ENCODE measurements at regions not wholly inside any gene's neighbourhood (a gene's known extent, or its start where the extent isn't known, plus 50 kb on each side); places are given as distances from the start of the nearest gene placed in this dataset.
A peak's percentile ranks its signal among the peaks of the same experiment; 100 is the strongest.
"Not testable (repeated sequence)": the region's sequence is repeated elsewhere in the genome, so short reads cannot be mapped to it uniquely, and the experiment has no call there.

GRCh38 chr7:119572132-119572531, 700.8 kb upstream of the KCND2 start:
- H3K27ac ChIP-seq (ENCODE audit: low read depth, low read length) = no peak overlapping the region
- no peaks in the 10 kb centered on the region for H3K27me3 ChIP-seq (ENCODE audit: insufficient read depth, low read length)
- no peaks in the 10 kb centered on the region for H3K36me3 ChIP-seq (ENCODE audit: insufficient read depth, low read length)
- H3K9me3 ChIP-seq (ENCODE audit: insufficient read depth, low read depth, low read length) = no peaks in the 10 kb centered on the region
- H3K4me1 ChIP-seq (ENCODE audit: insufficient read depth, low read length) = no peaks in the 10 kb centered on the region
- H3K9ac ChIP-seq (ENCODE audit: low read depth, low read length) = no peak overlapping the region
- 81% methylated on average over 4 of the region's 4 CpGs for WGBS
- H3K4me3 ChIP-seq (ENCODE audit: low read length) = no peak overlapping the region

- no peaks in the 10 kb centered on the region for H3K9me3 ChIP-seq (ENCODE audit: insufficient read depth, low read depth, low read length)
- H3K9ac ChIP-seq (ENCODE audit: low read depth, low read length) = no peak overlapping the region
- 97% methylated on average over 5 of the region's 5 CpGs for WGBS
- H3K4me3 ChIP-seq (ENCODE audit: low read length) = no peak overlapping the region
- no peak overlapping the region for H3K27ac ChIP-seq (ENCODE audit: low read depth, low read length)
- no peaks in the 10 kb centered on the region for H3K27me3 ChIP-seq (ENCODE audit: insufficient read depth, low read length)
- H3K36me3 ChIP-seq (ENCODE audit: insufficient read depth, low read length) = no peaks in the 10 kb centered on the region
- H3K4me1 ChIP-seq (ENCODE audit: insufficient read depth, low read length) = no peaks in the 10 kb centered on the region
Observed at GRCh38 chr7:119572541-119572940, 700.4 kb upstream of the KCND2 start.

GRCh38 chr7:119578116-119578515, 694.9 kb upstream of the KCND2 start:
- Histone ChIP-seq H3K36me3 (ENCODE audit: insufficient read depth, low read length) (no peaks in the 10 kb centered on the region), H3K9ac (ENCODE audit: low read depth, low read length) (no peak overlapping the region), H3K9me3 (ENCODE audit: insufficient read depth, low read depth, low read length) (no peaks in the 10 kb centered on the region), H3K4me3 (ENCODE audit: low read length) (no peak overlapping the region), H3K27me3 (ENCODE audit: insufficient read depth, low read length) (no peaks in the 10 kb centered on the region), H3K4me1 (ENCODE audit: insufficient read depth, low read length) (no peaks in the 10 kb centered on the region), H3K27ac (ENCODE audit: low read depth, low read length) (no peak overlapping the region)
- WGBS = 92% methylated on average over 1 of the region's 2 CpGs

- no peak overlapping the region for H3K9ac ChIP-seq (ENCODE audit: low read depth, low read length)
- WGBS = 10% methylated on average over 4 of the region's 4 CpGs
- no peaks in the 10 kb centered on the region for H3K9me3 ChIP-seq (ENCODE audit: insufficient read depth, low read depth, low read length)
- no peaks in the 10 kb centered on the region for H3K36me3 ChIP-seq (ENCODE audit: insufficient read depth, low read length)
- H3K27me3 ChIP-seq (ENCODE audit: insufficient read depth, low read length) = no peaks in the 10 kb centered on the region
- H3K4me1 ChIP-seq (ENCODE audit: insufficient read depth, low read length) = peaks cover 12% of the 10 kb centered on the region
- H3K4me3 ChIP-seq (ENCODE audit: low read length) = no peak overlapping the region
- no peak overlapping the region; the same call in 1 of the 2 replicates for H3K27ac ChIP-seq (ENCODE audit: low read depth, low read length)
Observed at GRCh38 chr7:119594956-119595355, 678.0 kb upstream of the KCND2 start.

- Histone ChIP-seq H3K9me3 (ENCODE audit: insufficient read depth, low read depth, low read length) (no peaks in the 10 kb centered on the region), H3K36me3 (ENCODE audit: insufficient read depth, low read length) (no peaks in the 10 kb centered on the region), H3K27ac (ENCODE audit: low read depth, low read length) (no peak overlapping the region), H3K9ac (ENCODE audit: low read depth, low read length) (no peak overlapping the region), H3K4me1 (ENCODE audit: insufficient read depth, low read length) (peaks cover 12% of the 10 kb centered on the region), H3K4me3 (ENCODE audit: low read length) (no peak overlapping the region), H3K27me3 (ENCODE audit: insufficient read depth, low read length) (no peaks in the 10 kb centered on the region)
- WGBS = 100% methylated on average over 1 of the region's 1 CpG
Observed at GRCh38 chr7:119596651-119597050, 676.3 kb upstream of the KCND2 start.

- no peak overlapping the region for H3K27ac ChIP-seq (ENCODE audit: low read depth, low read length)
Observed at GRCh38 chr7:119606297-119606696, 666.7 kb upstream of the KCND2 start.

GRCh38 chr7:119620769-119621168, 652.2 kb upstream of the KCND2 start:
- WGBS = 51% methylated on average over 4 of the region's 4 CpGs
- H3K27ac ChIP-seq (ENCODE audit: low read depth, low read length) = no peak overlapping the region; the same call in 1 of the 2 replicates
- peak overlapping the region; percentile 48; the same call in 1 of the 2 replicates for H3K9ac ChIP-seq (ENCODE audit: low read depth, low read length)
- no peaks in the 10 kb centered on the region for H3K9me3 ChIP-seq (ENCODE audit: insufficient read depth, low read depth, low read length)
- no peak overlapping the region for H3K4me3 ChIP-seq (ENCODE audit: low read length)
- peaks cover 9% of the 10 kb centered on the region; the same call in 1 of the 2 replicates for H3K27me3 ChIP-seq (ENCODE audit: insufficient read depth, low read length)
- no peaks in the 10 kb centered on the region for H3K36me3 ChIP-seq (ENCODE audit: insufficient read depth, low read length)
- H3K4me1 ChIP-seq (ENCODE audit: insufficient read depth, low read length) = peaks cover 16% of the 10 kb centered on the region

More at GRCh38 chr7:119606297-119606696, 666.7 kb upstream of the KCND2 start:
- Histone ChIP-seq H3K9ac (ENCODE audit: low read depth, low read length) (no peak overlapping the region), H3K4me1 (ENCODE audit: insufficient read depth, low read length) (no peaks in the 10 kb centered on the region), H3K36me3 (ENCODE audit: insufficient read depth, low read length) (no peaks in the 10 kb centered on the region), H3K4me3 (ENCODE audit: low read length) (no peak overlapping the region), H3K27me3 (ENCODE audit: insufficient read depth, low read length) (no peaks in the 10 kb centered on the region), H3K9me3 (ENCODE audit: insufficient read depth, low read depth, low read length) (no peaks in the 10 kb centered on the region)
- WGBS = 94% methylated on average over 1 of the region's 1 CpG

- H3K9me3 ChIP-seq (ENCODE audit: insufficient read depth, low read depth, low read length) = no peaks in the 10 kb centered on the region
- 98% methylated on average over 1 of the region's 1 CpG for WGBS
- H3K36me3 ChIP-seq (ENCODE audit: insufficient read depth, low read length) = no peaks in the 10 kb centered on the region
Observed at GRCh38 chr7:119623427-119623826, 649.5 kb upstream of the KCND2 start.

GRCh38 chr7:119630406-119630969, 642.5 kb upstream of the KCND2 start:
- 74% methylated on average over 2 of the region's 2 CpGs for WGBS
- H3K9me3 ChIP-seq (ENCODE audit: insufficient read depth, low read depth, low read length) = no peaks in the 10 kb centered on the region
- no peaks in the 10 kb centered on the region for H3K27me3 ChIP-seq (ENCODE audit: insufficient read depth, low read length)
- no peak overlapping the region for H3K9ac ChIP-seq (ENCODE audit: low read depth, low read length)
- H3K27ac ChIP-seq (ENCODE audit: low read depth, low read length) = no peak overlapping the region
- no peak overlapping the region for H3K4me3 ChIP-seq (ENCODE audit: low read length)
- no peaks in the 10 kb centered on the region; the same call in 1 of the 2 replicates for H3K4me1 ChIP-seq (ENCODE audit: insufficient read depth, low read length)
- H3K36me3 ChIP-seq (ENCODE audit: insufficient read depth, low read length) = no peaks in the 10 kb centered on the region

More at GRCh38 chr7:119623427-119623826, 649.5 kb upstream of the KCND2 start:
- Histone ChIP-seq H3K27ac (ENCODE audit: low read depth, low read length) (no peak overlapping the region), H3K9ac (ENCODE audit: low read depth, low read length) (no peak overlapping the region), H3K4me1 (ENCODE audit: insufficient read depth, low read length) (peaks cover 11% of the 10 kb centered on the region), H3K4me3 (ENCODE audit: low read length) (no peak overlapping the region), H3K27me3 (ENCODE audit: insufficient read depth, low read length) (peaks cover 9% of the 10 kb centered on the region; the same call in 1 of the 2 replicates)

GRCh38 chr7:119633812-119634211, 639.2 kb upstream of the KCND2 start:
- H3K27ac ChIP-seq (ENCODE audit: low read depth, low read length); H3K4me3 ChIP-seq (ENCODE audit: low read length); H3K9ac ChIP-seq (ENCODE audit: low read depth, low read length); H3K36me3 ChIP-seq (ENCODE audit: insufficient read depth, low read length); H3K4me1 ChIP-seq (ENCODE audit: insufficient read depth, low read length); H3K9me3 ChIP-seq (ENCODE audit: insufficient read depth, low read depth, low read length); H3K27me3 ChIP-seq (ENCODE audit: insufficient read depth, low read length): not testable (repeated sequence)
- WGBS = 100% methylated on average over 2 of the region's 2 CpGs

- no peak overlapping the region for H3K9ac ChIP-seq (ENCODE audit: low read depth, low read length)
- no peak overlapping the region for H3K27ac ChIP-seq (ENCODE audit: low read depth, low read length)
- H3K27me3 ChIP-seq (ENCODE audit: insufficient read depth, low read length) = no peaks in the 10 kb centered on the region
- WGBS = 94% methylated on average over 4 of the region's 4 CpGs
- H3K9me3 ChIP-seq (ENCODE audit: insufficient read depth, low read depth, low read length) = no peaks in the 10 kb centered on the region
- H3K4me3 ChIP-seq (ENCODE audit: low read length) = no peak overlapping the region
- no peaks in the 10 kb centered on the region for H3K36me3 ChIP-seq (ENCODE audit: insufficient read depth, low read length)
- no peaks in the 10 kb centered on the region for H3K4me1 ChIP-seq (ENCODE audit: insufficient read depth, low read length)
Observed at GRCh38 chr7:119640326-119640725, 632.6 kb upstream of the KCND2 start.

- Histone ChIP-seq H3K9ac (ENCODE audit: low read depth, low read length) (no peak overlapping the region), H3K27ac (ENCODE audit: low read depth, low read length) (no peak overlapping the region), H3K27me3 (ENCODE audit: insufficient read depth, low read length) (no peaks in the 10 kb centered on the region), H3K36me3 (ENCODE audit: insufficient read depth, low read length) (no peaks in the 10 kb centered on the region), H3K9me3 (ENCODE audit: insufficient read depth, low read depth, low read length) (no peaks in the 10 kb centered on the region), H3K4me1 (ENCODE audit: insufficient read depth, low read length) (no peaks in the 10 kb centered on the region), H3K4me3 (ENCODE audit: low read length) (no peak overlapping the region)
- 91% methylated on average over 2 of the region's 4 CpGs for WGBS
Observed at GRCh38 chr7:119640861-119641260, 632.1 kb upstream of the KCND2 start.

Data from HUES64 (cell line).